Stomach (tissue), 4 donors: ENCODE measurements at regions not wholly inside any gene's neighbourhood (a gene's known extent, or its start where the extent isn't known, plus 50 kb on each side); places are given as distances from the start of the nearest gene placed in this dataset.

Experiments used
- CTCF ChIP-seq, 7 experiments: fragments of 450-650 bp in 4 of 7; fragments of 200-600 bp in 3 of 7; sonication (generic) in 3 of 7; IDR thresholded peaks; one replicate each; pipeline ENCODE4 v1.5.1; 2016 to 2019; ENCODE audit warnings: antibody characterized with exemption in 7 of 7, control low read depth in 2 of 7, mild to moderate bottlenecking in 1 of 7
- EP300 ChIP-seq: sonication (generic); formaldehyde crosslinking; IDR thresholded peaks from one replicate; pipeline ENCODE4 v1.6.1; 2017; ENCODE audit warnings: antibody characterized with exemption
- POLR2A ChIP-seq, 4 donors: fragments of 450-650 bp; IDR thresholded peaks; one replicate each; pipeline ENCODE4 v1.6.1; 2016; ENCODE audit warnings: antibody characterized with exemption in 4 of 4, control low read depth in 2 of 4, mild to moderate bottlenecking in 1 of 4, moderate library complexity in 1 of 4
- POLR2AphosphoS5 ChIP-seq, 3 donors: sonication (generic); formaldehyde crosslinking; IDR thresholded peaks; one replicate each; pipeline ENCODE4 v1.6.1; 2016; ENCODE audit warnings: antibody characterized with exemption in 3 of 3

- no peak for TF ChIP-seq POLR2AphosphoS5 (IDR thresholded peaks at IDR 0.05)
- TF ChIP-seq POLR2A (IDR thresholded peaks at IDR 0.05) = no peak
- no peak for TF ChIP-seq CTCF (IDR thresholded peaks at IDR 0.05)
- TF ChIP-seq EP300 = no peak
Measured at GRCh38 chr17:15121426-15121825, 143.7 kb downstream of the PMP22 start.
